Endothelial cell of umbilical vein (primary cell): ENCODE measurements at regions not wholly inside any gene's neighbourhood (a gene's known extent, or its start where the extent isn't known, plus 50 kb on each side); places are given as distances from the start of the nearest gene placed in this dataset.

Experiments
- BruUV-seq: library from RNA; stranded (reverse); fragments of 400-500 nt; replicated peaks from 2 replicates; lab custom pipeline; 2021; lab: Mats Ljungman, UMichigan
- CTCF ChIA-PET: fragments of 300-600, 350-600 bp; sonication (Branson Sonifier 250); formaldehyde crosslinking; loops from one replicate; lab custom pipeline; 2021; ENCODE audit warnings: antibody characterized with exemption, inconsistent platforms; lab: Charles Lee
- POLR2A ChIA-PET: fragments of 300-600, 350-600 bp; sonication (Branson Sonifier 250); formaldehyde crosslinking; loops from one replicate; lab custom pipeline; 2021; ENCODE audit warnings: antibody characterized with exemption, inconsistent platforms; lab: Charles Lee
- DNase-seq: peaks from one replicate; pipeline ENCODE4 v3.0.0-alpha.2; 2011; ENCODE audit warnings: low read depth, low spot score
- FAIRE-seq: peaks from 2 replicates; lab custom pipeline; 2011; peaks lifted over from hg19 to GRCh38; lab: Jason Lieb, UNC
- H2AFZ ChIP-seq: 2 replicates; pipeline ENCODE4 v1.6.0; 2012; ENCODE audit warnings: low read depth, low read length, control low read depth, inconsistent platforms
- H3K27ac ChIP-seq: 2 replicates; pipeline ENCODE4 v1.5.1; 2011; ENCODE audit warnings: low read depth, mild to moderate bottlenecking, control low read depth, low read length, moderate library complexity; ENCODE audit not compliant: insufficient read depth
- H3K27me3 ChIP-seq, 2 experiments: 2 replicates each; pipeline versions ENCODE4 v1.6.0 to v1.6.1; 2011; ENCODE audit warnings: low read length in 2 of 2, mixed read lengths in 1 of 2; ENCODE audit not compliant: control insufficient read depth in 2 of 2, insufficient read depth in 2 of 2
- H3K36me3 ChIP-seq, 2 experiments: 2 replicates in 1 of 2; 3 replicates in 1 of 2; pipeline ENCODE4 v1.5.1; 2011; ENCODE audit warnings: low read length in 2 of 2, mild to moderate bottlenecking in 1 of 2, moderate library complexity in 1 of 2; ENCODE audit not compliant: control insufficient read depth in 2 of 2, insufficient read depth in 2 of 2; ENCODE audit errors: extremely low read depth in 1 of 2
- H3K4me1 ChIP-seq: 3 replicates; pipeline ENCODE4 v1.5.1; 2011; ENCODE audit warnings: mild to moderate bottlenecking, low read length; ENCODE audit not compliant: control insufficient read depth, insufficient read depth; ENCODE audit errors: extremely low read depth
- H3K4me2 ChIP-seq: 2 replicates; pipeline ENCODE4 v1.6.1; 2011; ENCODE audit warnings: low read length, control low read depth, mixed read lengths; ENCODE audit not compliant: insufficient read depth
- H3K4me3 ChIP-seq, 3 experiments: fragments of 200-600 bp in 1 of 3; sonication (generic), shearing (Covaris generic) in 1 of 3; replicated peaks in 1 of 3; 2 replicates each; pipeline ENCODE4 v1.5.1; 2011 to 2016; ENCODE audit warnings: control low read depth in 3 of 3, low read length in 3 of 3, mild to moderate bottlenecking in 2 of 3, inconsistent platforms in 1 of 3, low read depth in 1 of 3, moderate library complexity in 1 of 3; ENCODE audit not compliant: insufficient read depth in 1 of 3
- H3K79me2 ChIP-seq: 2 replicates; pipeline ENCODE4 v1.6.0; 2012; ENCODE audit warnings: low read length, inconsistent platforms; ENCODE audit not compliant: control insufficient read depth, insufficient read depth
- H3K9ac ChIP-seq: replicated peaks from 2 replicates; pipeline ENCODE3; 2011; ENCODE audit warnings: low read length, control low read depth; ENCODE audit not compliant: insufficient read depth; ENCODE audit errors: extremely low read depth
- H3K9me1 ChIP-seq: replicated peaks from 3 replicates; pipeline ENCODE4 v1.6.0; 2011; ENCODE audit warnings: mild to moderate bottlenecking, low read length; ENCODE audit not compliant: control insufficient read depth, insufficient read depth; ENCODE audit errors: extremely low read depth
- H3K9me3 ChIP-seq: replicated peaks from 2 replicates; pipeline ENCODE4 v1.5.1; 2012; ENCODE audit warnings: low read length, inconsistent platforms; ENCODE audit not compliant: control insufficient read depth, insufficient read depth
- H4K20me1 ChIP-seq: replicated peaks from 2 replicates; pipeline ENCODE3; 2011; ENCODE audit warnings: mild to moderate bottlenecking, low read length; ENCODE audit not compliant: control insufficient read depth, insufficient read depth; ENCODE audit errors: extremely low read depth
- CTCF ChIP-seq, 2 donors: IDR thresholded peaks; 1 replicate in 1 of 2; 2 replicates in 1 of 2; pipeline ENCODE4 v1.5.1; 2011; ENCODE audit warnings: low read length in 2 of 2, mild to moderate bottlenecking in 2 of 2, moderate library complexity in 2 of 2, control low read depth in 1 of 2, inconsistent platforms in 1 of 2, low read depth in 1 of 2; ENCODE audit not compliant: insufficient read depth in 1 of 2; ENCODE audit errors: extremely low read depth in 1 of 2
- EZH2 ChIP-seq: IDR thresholded peaks from 2 replicates; pipeline ENCODE4 v1.6.1; 2012; ENCODE audit warnings: borderline replicate concordance, low read depth, mild to moderate bottlenecking, moderate library complexity, low read length, inconsistent platforms; ENCODE audit not compliant: severe bottlenecking
- FOS ChIP-seq: IDR thresholded peaks from 2 replicates; pipeline ENCODE4 v1.6.1; 2011; ENCODE audit warnings: mild to moderate bottlenecking, low read length, moderate library complexity, borderline replicate concordance; ENCODE audit not compliant: insufficient read depth
- GATA2 ChIP-seq: IDR thresholded peaks from 2 replicates; pipeline ENCODE4 v1.7.0; 2011; ENCODE audit warnings: low read depth, mild to moderate bottlenecking, moderate library complexity, mixed read lengths, low read length; ENCODE audit not compliant: insufficient read length, insufficient read depth
- JUN ChIP-seq: IDR thresholded peaks from 2 replicates; pipeline ENCODE4 v1.6.1; 2011; ENCODE audit warnings: borderline replicate concordance, low read depth; ENCODE audit not compliant: insufficient read length, insufficient read depth
- MYC ChIP-seq: IDR thresholded peaks from one replicate; pipeline ENCODE4 v1.6.1; 2011; ENCODE audit warnings: mild to moderate bottlenecking, low read depth, low read length
- POLR2A ChIP-seq: IDR thresholded peaks from 2 replicates; pipeline ENCODE4 v1.6.1; 2012; ENCODE audit warnings: low read depth, mild to moderate bottlenecking, control low read depth, low read length
- POLR2AphosphoS5 ChIP-seq: IDR thresholded peaks from 2 replicates; pipeline ENCODE4 v1.6.1; 2012; ENCODE audit warnings: low read depth, mild to moderate bottlenecking, control low read depth, low read length, moderate library complexity; ENCODE audit not compliant: insufficient read depth
- dilution Hi-C: fragments of 300-500 bp; cut with MboI; formaldehyde crosslinking; loops from one replicate; pipeline ENCODE4 v1.15.0; 2019; ENCODE audit warnings: low sequenced_read_pairs; ENCODE audit not compliant: extremely low pct_ligation_motif_present
- intact Hi-C: fragments of 100-400 bp; cut with micrococcal nuclease; formaldehyde crosslinking; loops from one replicate; pipeline ENCODE4 v1.10.0; 2022
- TF ChIP-seq, protein P1 (sequence below): IDR thresholded peaks from 2 replicates; pipeline ENCODE4 v1.6.1; 2011; ENCODE audit not compliant: insufficient read depth, insufficient read length

DNA sequence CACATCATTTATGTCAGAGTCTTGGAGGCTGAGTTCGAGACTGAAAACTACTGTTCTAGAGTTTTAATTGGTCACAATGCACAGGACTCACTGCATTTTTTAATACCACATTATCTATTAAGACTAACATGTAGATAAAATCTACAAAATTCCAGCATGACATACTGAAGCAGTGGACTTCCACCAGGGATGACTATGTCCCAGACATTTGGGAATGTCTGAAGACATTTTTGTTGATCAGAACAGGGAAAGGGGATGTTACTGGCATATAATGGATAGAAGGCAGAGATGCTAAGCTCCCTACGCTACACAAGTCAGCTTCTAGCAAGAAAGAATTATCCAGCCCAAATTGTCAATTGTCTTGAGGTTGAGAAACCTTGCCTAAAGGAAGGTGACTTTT lies 419.0 kb upstream of the TGFBR2 start:
- dilution Hi-C loops: no loop called here
- no peaks in the 10 kb centered on the region for H3K36me3 ChIP-seq
- H4K20me1 ChIP-seq: no peaks in the 10 kb centered on the region
- TF ChIP-seq FOS (no peak), EZH2 (no peak), MYC (no peak), CTCF (IDR thresholded peaks at IDR 0.05; ENCODE audit: extremely low read depth in 1 of 2, insufficient read depth in 1 of 2, low read depth in 1 of 2, low read length in 2 of 2) (no peak)
- no peak for DNase-seq
- no peak overlapping the region for H3K9ac ChIP-seq
- intact Hi-C loops: no loop called here
- no peak overlapping the region for H3K4me3 ChIP-seq
- BruUV-seq: no TSS peak
- no peak overlapping the region for H2AFZ ChIP-seq
- H3K9me1 ChIP-seq: no peaks in the 10 kb centered on the region
- no peak overlapping the region for H3K4me2 ChIP-seq
- no peaks in the 10 kb centered on the region for H3K9me3 ChIP-seq
- ChIA-PET POLR2A (no interaction called here), CTCF (interaction anchor here (1.0 to 2.3 kb wide), 2 partner anchors 9 to 11 kb away, joined by 3 to 22 read pairs; no protein-coding TSS in a partner anchor)
- H3K27me3 ChIP-seq: peaks cover 2 to 10% of the 10 kb centered on the region in 2 experiments
- no peak for FAIRE-seq
- no peak overlapping the region for H3K27ac ChIP-seq
- H3K4me1 ChIP-seq: peaks cover 3% of the 10 kb centered on the region
- no peaks in the 10 kb centered on the region for H3K79me2 ChIP-seq

- BruUV-seq: no TSS peak
- POLR2A ChIA-PET: no interaction called here
- dilution Hi-C loops (no loop called here), intact Hi-C loops (no loop called here)
- Histone ChIP-seq H3K27me3 (peaks cover 2 to 10% of the 10 kb centered on the region in 2 experiments), H3K27ac (no peak overlapping the region), H3K4me1 (peaks cover 3% of the 10 kb centered on the region), H2AFZ (no peak overlapping the region), H3K79me2 (no peaks in the 10 kb centered on the region), H3K9me3 (no peaks in the 10 kb centered on the region), H3K4me2 (no peak overlapping the region), H4K20me1 (no peaks in the 10 kb centered on the region), H3K9ac (no peak overlapping the region), H3K36me3 (no peaks in the 10 kb centered on the region), H3K9me1 (no peaks in the 10 kb centered on the region), H3K4me3 (no peak overlapping the region)
- TF ChIP-seq FOS (no peak), MYC (no peak), JUN (no peak), POLR2A (no peak), POLR2AphosphoS5 (no peak), CTCF (IDR thresholded peaks at IDR 0.05; ENCODE audit: extremely low read depth in 1 of 2, insufficient read depth in 1 of 2, low read depth in 1 of 2, low read length in 2 of 2) (no peak), EZH2 (no peak), GATA2 (no peak)
- TF ChIP-seq, protein P1, sequence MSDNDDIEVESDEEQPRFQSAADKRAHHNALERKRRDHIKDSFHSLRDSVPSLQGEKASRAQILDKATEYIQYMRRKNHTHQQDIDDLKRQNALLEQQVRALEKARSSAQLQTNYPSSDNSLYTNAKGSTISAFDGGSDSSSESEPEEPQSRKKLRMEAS: no peak
- CTCF ChIA-PET: interaction anchor here (0.9 to 2.3 kb wide), 7 partner anchors 9 to 146 kb away, joined by 3 to 22 read pairs (median 4); no protein-coding TSS in a partner anchor
- DNase-seq: no peak
- FAIRE-seq: no peak
Observed at GRCh38 chr3:30188713-30189112, 417.7 kb upstream of the TGFBR2 start.
